Spleen (tissue), 7 donors: ENCODE measurements at regions not wholly inside any gene's neighbourhood (a gene's known extent, or its start where the extent isn't known, plus 50 kb on each side); places are given as distances from the start of the nearest gene placed in this dataset.

Experiments
- POLR2A ChIP-seq, 3 donors: fragments of 450-650 bp; IDR thresholded peaks; one replicate each; pipeline ENCODE4 v1.5.1; 2017; ENCODE audit warnings: antibody characterized with exemption in 3 of 3, mild to moderate bottlenecking in 1 of 3
- POLR2AphosphoS5 ChIP-seq, 3 donors: sonication (generic); formaldehyde crosslinking; IDR thresholded peaks; one replicate each; pipeline ENCODE4 v1.5.1; 2017; ENCODE audit warnings: antibody characterized with exemption in 3 of 3
- TF ChIP-seq, protein P1 (sequence below), 11 experiments: fragments of 200-600 bp in 7 of 11; fragments of 450-650 bp in 4 of 11; sonication (generic) in 4 of 11; IDR thresholded peaks in 8 of 11; conservative IDR thresholded peaks in 3 of 11; 1 replicate in 7 of 11; 2 replicates in 4 of 11; pipeline versions ENCODE4 v1.4.0 to v1.8.0; 2016 to 2021; ENCODE audit warnings: antibody characterized with exemption in 11 of 11, inconsistent platforms in 4 of 11, mild to moderate bottlenecking in 1 of 11
- donor health status: DM: no; HTN: no; CAD: no; lungs with moderate emphysema.
- donor health status: DM: no; HTN: no; CAD: no.
- donor health status: DM: no; HTN: no; CAD: no.

DNA sequence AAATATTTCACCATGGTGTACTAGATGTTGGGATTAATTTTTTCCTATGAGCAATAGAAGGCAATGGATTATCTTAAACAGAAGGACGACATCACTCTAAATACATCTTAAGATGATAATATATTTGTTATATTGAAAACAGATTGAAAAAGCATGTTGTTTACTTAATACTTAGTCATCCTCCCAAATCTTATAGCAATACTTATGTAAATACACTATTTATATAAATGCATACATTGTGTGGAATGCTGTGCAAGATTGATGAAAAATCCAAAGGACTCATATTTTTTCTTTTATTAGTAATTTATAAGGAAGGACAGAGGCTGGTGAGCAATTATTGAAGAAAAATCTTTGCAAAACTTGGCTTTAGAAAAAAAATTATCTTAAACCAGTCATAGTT lies 593.5 kb downstream of the MMUT start:
- TF ChIP-seq, protein P1, sequence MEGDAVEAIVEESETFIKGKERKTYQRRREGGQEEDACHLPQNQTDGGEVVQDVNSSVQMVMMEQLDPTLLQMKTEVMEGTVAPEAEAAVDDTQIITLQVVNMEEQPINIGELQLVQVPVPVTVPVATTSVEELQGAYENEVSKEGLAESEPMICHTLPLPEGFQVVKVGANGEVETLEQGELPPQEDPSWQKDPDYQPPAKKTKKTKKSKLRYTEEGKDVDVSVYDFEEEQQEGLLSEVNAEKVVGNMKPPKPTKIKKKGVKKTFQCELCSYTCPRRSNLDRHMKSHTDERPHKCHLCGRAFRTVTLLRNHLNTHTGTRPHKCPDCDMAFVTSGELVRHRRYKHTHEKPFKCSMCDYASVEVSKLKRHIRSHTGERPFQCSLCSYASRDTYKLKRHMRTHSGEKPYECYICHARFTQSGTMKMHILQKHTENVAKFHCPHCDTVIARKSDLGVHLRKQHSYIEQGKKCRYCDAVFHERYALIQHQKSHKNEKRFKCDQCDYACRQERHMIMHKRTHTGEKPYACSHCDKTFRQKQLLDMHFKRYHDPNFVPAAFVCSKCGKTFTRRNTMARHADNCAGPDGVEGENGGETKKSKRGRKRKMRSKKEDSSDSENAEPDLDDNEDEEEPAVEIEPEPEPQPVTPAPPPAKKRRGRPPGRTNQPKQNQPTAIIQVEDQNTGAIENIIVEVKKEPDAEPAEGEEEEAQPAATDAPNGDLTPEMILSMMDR (IDR thresholded peaks at IDR 0.05 in 8 of 11, conservative IDR thresholded peaks at IDR 0.05 in 3 of 11) = no peak
- TF ChIP-seq POLR2A (IDR thresholded peaks at IDR 0.05) (no peak), POLR2AphosphoS5 (IDR thresholded peaks at IDR 0.05) (no peak)
